ENCODE measurements at regions not wholly inside any gene's neighbourhood (a gene's known extent, or its start where the extent isn't known, plus 50 kb on each side); places are given as distances from the start of the nearest gene placed in this dataset.

DNA sequence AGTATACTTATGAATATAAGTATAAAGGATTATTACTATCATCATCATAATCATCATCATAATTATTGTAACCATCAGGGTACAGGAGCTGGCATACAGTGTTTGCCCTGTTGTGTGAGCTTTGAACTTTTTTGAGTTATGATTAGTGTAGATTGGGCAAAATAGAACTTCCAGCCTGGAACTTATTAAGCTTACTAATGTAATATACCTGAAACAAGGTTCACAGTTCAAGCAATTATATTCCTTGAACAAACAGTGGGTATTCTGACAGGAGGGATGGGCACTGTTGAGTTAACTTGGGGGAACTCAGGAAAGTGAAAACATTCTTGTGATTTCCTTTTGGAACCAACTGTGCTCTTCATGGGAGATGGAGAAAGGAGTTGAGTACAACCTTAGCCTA is 680.0 kb downstream of the DOK5 start:
- Histone ChIP-seq H3K27ac (no peak overlapping the region), H3K4me1 (no peaks in the 10 kb centered on the region), H3K9me3 (no peaks in the 10 kb centered on the region), H3K27me3 (no peaks in the 10 kb centered on the region), H3K36me3 (no peaks in the 10 kb centered on the region), H3K4me3 (no peak overlapping the region)
- ATAC-seq (ENCODE audit: low FRiP score in 2 of 2) (no peak), DNase-seq (no peak)
- TF ChIP-seq EP300 (IDR thresholded peaks at IDR 0.05) (no peak), CTCF (IDR thresholded peaks at IDR 0.05) (no peak)

GRCh38 chr20:55153001-55153645 is 677.7 kb downstream of the DOK5 start:
- 48 to 66% methylated on average over 3 of the region's 3 CpGs for WGBS, 2 donors
- ATAC-seq (ENCODE audit: low FRiP score in 2 of 2) (peak in 1 of 2 donors; percentile 77), DNase-seq (no peak)
- no peak overlapping the region for H3K27ac ChIP-seq
- H3K9me3 ChIP-seq = no peaks in the 10 kb centered on the region
- TF ChIP-seq POLR2AphosphoS5 (IDR thresholded peaks at IDR 0.05) (no peak), EP300 (IDR thresholded peaks at IDR 0.05) (no peak)
- no peaks in the 10 kb centered on the region for H3K36me3 ChIP-seq
- no peak overlapping the region for H3K4me3 ChIP-seq
- no peaks in the 10 kb centered on the region for H3K4me1 ChIP-seq
- H3K27me3 ChIP-seq = no peaks in the 10 kb centered on the region

DNA sequence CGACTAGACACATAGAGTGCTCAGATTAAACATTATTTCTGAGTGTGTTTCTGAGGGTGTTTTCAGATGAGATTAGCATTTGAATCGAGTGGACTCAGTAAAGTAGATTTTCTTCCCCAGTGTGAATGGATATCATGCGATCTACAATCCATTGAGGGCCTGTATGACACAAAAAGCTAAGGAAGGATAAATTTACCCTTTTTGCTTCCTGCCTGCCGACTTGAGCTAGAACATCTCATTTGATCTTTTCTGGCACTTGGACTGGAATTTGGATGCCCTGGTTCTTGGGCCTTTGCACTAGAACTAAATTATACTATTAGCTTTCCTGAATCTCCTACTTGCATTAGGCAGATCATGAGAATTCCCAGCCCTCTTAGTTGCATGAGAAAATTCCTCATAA is 675.8 kb downstream of the DOK5 start:
- WGBS, 2 donors = 12 to 16% methylated on average over 3 to 4 of the region's 4 CpGs

GRCh38 chr20:55143601-55144000 is 668.2 kb downstream of the DOK5 start:
- DNase-seq (no peak), ATAC-seq (ENCODE audit: low FRiP score in 2 of 2) (no peak)
- Histone ChIP-seq H3K27ac (no peak overlapping the region), H3K4me3 (no peak overlapping the region), H3K36me3 (no peaks in the 10 kb centered on the region), H3K4me1 (no peaks in the 10 kb centered on the region), H3K27me3 (no peaks in the 10 kb centered on the region), H3K9me3 (no peaks in the 10 kb centered on the region)
- TF ChIP-seq CTCF (IDR thresholded peaks at IDR 0.05) (no peak), POLR2AphosphoS5 (IDR thresholded peaks at IDR 0.05) (no peak), EP300 (IDR thresholded peaks at IDR 0.05) (no peak), POLR2A (IDR thresholded peaks at IDR 0.05) (no peak)

More for the DNA sequence above, 675.8 kb downstream of the DOK5 start:
- Histone ChIP-seq H3K9me3 (no peaks in the 10 kb centered on the region), H3K4me1 (no peaks in the 10 kb centered on the region), H3K36me3 (no peaks in the 10 kb centered on the region), H3K4me3 (no peak overlapping the region), H3K27me3 (no peaks in the 10 kb centered on the region), H3K27ac (no peak overlapping the region)
- DNase-seq (no peak), ATAC-seq (ENCODE audit: low FRiP score in 2 of 2) (no peak)
- TF ChIP-seq EP300 (IDR thresholded peaks at IDR 0.05) (no peak), CTCF (IDR thresholded peaks at IDR 0.05) (no peak), POLR2AphosphoS5 (IDR thresholded peaks at IDR 0.05) (no peak), POLR2A (IDR thresholded peaks at IDR 0.05) (no peak)

GRCh38 chr20:55142932-55143331 is 667.5 kb downstream of the DOK5 start:
- H3K36me3 ChIP-seq = no peaks in the 10 kb centered on the region
- WGBS, 2 donors = 51 to 56% methylated on average over 5 of the region's 5 CpGs
- ATAC-seq (ENCODE audit: low FRiP score in 2 of 2) (no peak), DNase-seq (no peak)
- H3K27ac ChIP-seq = no peak overlapping the region
- no peaks in the 10 kb centered on the region for H3K27me3 ChIP-seq
- TF ChIP-seq CTCF (IDR thresholded peaks at IDR 0.05) (no peak), POLR2A (IDR thresholded peaks at IDR 0.05) (no peak), EP300 (IDR thresholded peaks at IDR 0.05) (no peak)
- no peaks in the 10 kb centered on the region for H3K4me1 ChIP-seq
- H3K9me3 ChIP-seq = no peaks in the 10 kb centered on the region
- no peak overlapping the region for H3K4me3 ChIP-seq
